Brain microvascular endothelial cell (primary cell): ENCODE measurements at regions not wholly inside any gene's neighbourhood (a gene's known extent, or its start where the extent isn't known, plus 50 kb on each side); places are given as distances from the start of the nearest gene placed in this dataset.

Experiments used
- DNase-seq: peaks from one replicate; pipeline ENCODE4 v3.0.0-alpha.2; 2020
- H3K27ac ChIP-seq: fragments of 250-450 bp; sonication (Bioruptor Pico); 2 replicates; pipeline ENCODE4 v1.5.1; 2020; ENCODE audit warnings: mild to moderate bottlenecking, moderate library complexity
- H3K27me3 ChIP-seq: fragments of 250-450 bp; sonication (Bioruptor Pico); replicated peaks from 2 replicates; pipeline ENCODE4 v1.5.1; 2020; ENCODE audit warnings: mild to moderate bottlenecking
- H3K36me3 ChIP-seq: fragments of 250-450 bp; sonication (Bioruptor Pico); replicated peaks from 2 replicates; pipeline ENCODE4 v1.5.1; 2020; ENCODE audit warnings: mild to moderate bottlenecking
- H3K4me3 ChIP-seq: 2 replicates; pipeline ENCODE4 v1.5.1; 2011; ENCODE audit warnings: low read depth, mild to moderate bottlenecking, control low read depth, low read length, moderate library complexity
- CTCF ChIP-seq: IDR thresholded peaks from 2 replicates; pipeline ENCODE4 v1.5.1; 2011; ENCODE audit warnings: low read depth, mild to moderate bottlenecking, moderate library complexity, low read length, control low read depth, inconsistent platforms; ENCODE audit errors: missing control alignments
- in situ Hi-C: cut with HindIII; loops from 2 replicates; pipeline ENCODE4 v1.10.0; 2017; ENCODE audit warnings: low sequenced_read_pairs, low pct_ligation_motif_present

DNA sequence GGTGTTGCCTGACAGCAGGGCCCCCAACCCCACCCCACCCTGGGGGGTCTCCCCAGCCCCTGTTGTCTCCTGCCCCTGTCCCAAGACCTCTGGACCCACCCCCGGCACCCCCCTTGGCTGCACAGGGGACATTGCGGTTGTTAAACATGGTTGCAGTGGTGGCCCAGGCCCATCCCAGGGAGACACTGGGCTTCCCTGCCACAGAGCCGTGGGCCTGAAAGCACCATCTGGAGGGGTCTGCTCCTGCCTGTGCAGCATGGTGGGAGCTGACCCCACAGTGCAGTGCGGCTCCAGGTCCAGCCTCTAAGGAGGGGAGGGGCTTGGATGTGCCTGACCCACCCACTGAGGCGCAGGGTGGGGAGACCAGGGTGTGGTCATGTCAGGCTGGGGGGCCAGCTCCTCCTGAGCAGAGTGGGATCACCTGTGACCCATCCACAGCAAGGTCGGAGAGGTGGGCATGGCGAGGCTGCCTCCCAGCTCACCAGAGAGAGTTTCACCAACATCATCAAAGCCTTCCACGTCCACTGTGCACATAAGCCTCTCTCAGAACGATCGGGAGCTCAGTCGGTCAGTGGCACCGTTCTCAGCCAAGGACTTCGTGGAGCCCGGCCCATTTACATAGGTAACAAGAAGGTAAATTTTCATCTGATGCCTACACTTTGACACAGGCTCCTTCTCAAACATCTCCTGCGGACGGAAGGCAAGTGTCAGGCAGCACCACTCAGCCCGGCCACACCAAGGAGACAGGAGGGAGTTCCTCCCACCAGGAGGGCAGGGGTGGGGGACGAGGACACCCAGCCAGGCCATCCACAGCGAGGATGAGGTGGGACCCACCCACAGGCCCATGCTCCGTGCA, 201.1 kb downstream of the BRD1 start:
- no peak for DNase-seq
- Histone ChIP-seq H3K4me3 (no peak overlapping the region), H3K27ac (no peak overlapping the region), H3K27me3 (no peaks in the 10 kb centered on the region), H3K36me3 (no peaks in the 10 kb centered on the region)
- TF ChIP-seq CTCF, result no peak
- in situ Hi-C loops, result no loop called here

DNA sequence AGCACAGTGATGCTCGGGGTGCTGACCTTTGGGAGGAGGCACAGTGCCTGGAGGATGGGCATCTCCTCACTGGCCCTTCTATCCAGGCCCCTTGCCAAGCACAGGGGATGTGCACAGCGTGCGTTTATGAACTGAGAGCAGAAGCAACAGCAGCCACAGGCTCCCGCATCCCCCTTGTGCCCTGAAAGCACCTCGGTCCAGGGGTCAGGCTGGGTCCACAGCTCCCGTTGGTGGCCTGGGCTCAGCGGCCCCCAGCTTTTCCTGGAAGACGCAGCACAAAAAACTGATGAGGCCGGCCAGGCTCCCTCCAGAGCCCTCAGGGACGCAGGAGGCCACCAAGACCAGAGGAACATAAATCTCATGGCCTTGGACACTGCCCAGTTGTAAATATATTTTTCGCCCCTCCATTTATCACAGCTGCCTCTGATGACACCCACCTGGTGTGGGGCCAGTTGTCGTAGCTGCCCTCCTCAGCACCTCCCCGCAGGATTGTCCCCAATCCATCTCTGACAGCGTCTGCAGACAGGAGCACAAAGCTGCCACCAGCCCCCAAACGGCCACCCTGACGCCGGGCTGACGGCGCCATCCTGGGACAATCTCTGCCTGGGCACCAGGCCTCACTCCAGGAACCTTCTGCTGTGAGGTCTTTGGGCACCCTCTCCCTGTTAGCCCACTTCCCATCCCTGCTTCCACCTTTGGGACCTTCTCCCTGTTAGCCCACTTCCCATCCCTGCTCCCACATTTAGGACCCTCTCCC, 203.1 kb downstream of the BRD1 start:
- no peak for DNase-seq
- Histone ChIP-seq H3K27me3 (no peaks in the 10 kb centered on the region), H3K36me3 (no peaks in the 10 kb centered on the region), H3K4me3 (no peak overlapping the region), H3K27ac (no peak overlapping the region)
- no peak for TF ChIP-seq CTCF
- in situ Hi-C loops, result no loop called here

DNA sequence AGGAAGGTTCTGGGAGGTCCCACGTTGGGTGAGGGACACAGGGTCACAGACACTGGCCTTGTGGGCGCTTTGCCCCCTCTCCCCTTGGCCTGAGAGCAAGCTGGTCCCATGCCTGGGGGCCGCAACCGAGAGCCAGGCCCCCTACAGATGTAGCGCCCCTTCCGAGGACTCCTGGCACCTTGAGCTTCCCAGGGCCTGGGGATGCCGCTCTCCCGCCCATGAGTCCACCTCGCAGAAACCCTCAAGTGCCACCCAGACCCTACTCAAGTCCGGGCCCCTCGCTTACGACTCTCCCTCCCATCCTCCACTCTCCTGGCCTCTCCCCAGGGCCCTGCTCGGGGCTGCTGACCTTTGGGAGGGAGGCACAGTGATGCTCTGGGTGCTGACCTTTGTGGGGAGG, 204.0 kb downstream of the BRD1 start:
- H3K4me3 ChIP-seq, result no peak overlapping the region
- DNase-seq, result no peak
- TF ChIP-seq CTCF, result no peak
- H3K27me3 ChIP-seq, result no peaks in the 10 kb centered on the region
- no peak overlapping the region for H3K27ac ChIP-seq
- in situ Hi-C loops, result no loop called here
- no peaks in the 10 kb centered on the region for H3K36me3 ChIP-seq

GRCh38 chr22:49623176-49623575, 204.5 kb downstream of the BRD1 start:
- Histone ChIP-seq H3K27me3 (no peaks in the 10 kb centered on the region), H3K27ac (no peak overlapping the region), H3K36me3 (no peaks in the 10 kb centered on the region), H3K4me3 (no peak overlapping the region)
- TF ChIP-seq CTCF, result no peak
- in situ Hi-C loops, result no loop called here
- no peak for DNase-seq

GRCh38 chr22:49622241-49623105, 205.2 kb downstream of the BRD1 start:
- no peak for DNase-seq
- Histone ChIP-seq H3K27ac (no peak overlapping the region), H3K36me3 (no peaks in the 10 kb centered on the region), H3K27me3 (no peaks in the 10 kb centered on the region), H3K4me3 (no peak overlapping the region)
- no peak for TF ChIP-seq CTCF
- in situ Hi-C loops, result no loop called here
